GM21381 (cell line): ENCODE measurements at regions not wholly inside any gene's neighbourhood (a gene's known extent, or its start where the extent isn't known, plus 50 kb on each side); places are given as distances from the start of the nearest gene placed in this dataset.

Experiments used
- ATAC-seq: cut with Tn5 transposase; IDR thresholded peaks from one replicate; pipeline ENCODE4 v1.9.1; 2021; ENCODE audit warnings: mild to moderate bottlenecking, moderate library complexity; ENCODE audit not compliant: unreplicated experiment

DNA sequence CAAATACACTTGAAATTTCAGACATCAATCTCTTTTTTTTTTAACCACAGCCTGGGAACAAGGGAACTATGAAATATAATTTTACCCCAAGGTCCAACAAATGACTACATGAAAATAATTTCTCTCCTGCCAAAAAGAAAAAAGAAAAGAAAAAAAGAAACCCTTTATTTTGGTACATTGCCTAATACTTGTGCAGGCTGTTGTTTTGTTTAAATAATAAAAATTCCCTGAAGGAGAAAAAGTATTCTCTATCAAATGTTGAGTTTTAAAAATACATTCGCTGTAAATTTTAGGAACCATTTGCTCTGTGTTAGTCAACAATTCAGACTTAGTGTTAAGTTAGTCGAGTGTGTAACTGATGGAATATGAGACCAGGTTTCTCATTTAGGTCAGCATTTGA lies 155.4 kb downstream of the PRDM6 start:
- ATAC-seq: no peak
